Esophagus muscularis mucosa (tissue), 4 donors: ENCODE measurements at regions not wholly inside any gene's neighbourhood (a gene's known extent, or its start where the extent isn't known, plus 50 kb on each side); places are given as distances from the start of the nearest gene placed in this dataset.
A peak's percentile ranks its signal among the peaks of the same experiment; 100 is the strongest.

ENCODE experiments used
- DNase-seq: peaks from one replicate; pipeline ENCODE4 v3.0.0-alpha.2; 2017; ENCODE audit errors: extremely low spot score
- H3K27ac ChIP-seq, 4 donors: fragments of 200-600 bp; sonication (generic); replicated peaks in 1 of 4; 1 replicate in 3 of 4; 2 replicates in 1 of 4; pipeline ENCODE4 v1.5.1; 2016 to 2019; ENCODE audit warnings: mild to moderate bottlenecking in 1 of 4
- H3K27me3 ChIP-seq, 4 donors: fragments of 200-600 bp; sonication (generic); one replicate each; pipeline versions ENCODE4 v1.5.1 to v1.6.0; 2016 to 2019
- H3K36me3 ChIP-seq, 4 donors: fragments of 200-600 bp; sonication (generic); one replicate each; pipeline ENCODE4 v1.5.1; 2016 to 2019
- H3K4me1 ChIP-seq, 4 donors: fragments of 200-600 bp; sonication (generic); one replicate each; pipeline ENCODE4 v1.5.1; 2016 to 2019
- H3K4me3 ChIP-seq, 4 donors: fragments of 200-600 bp; sonication (generic); 1 replicate in 2 of 4; 2 replicates in 2 of 4; pipeline ENCODE4 v1.5.1; 2016 to 2019; ENCODE audit warnings: mild to moderate bottlenecking in 4 of 4, moderate library complexity in 1 of 4
- H3K9me3 ChIP-seq, 4 donors: fragments of 200-600 bp; sonication (generic); 1 replicate in 3 of 4; 2 replicates in 1 of 4; pipeline ENCODE4 v1.5.1; 2016 to 2019
- CTCF ChIP-seq, 3 experiments: fragments of 200-600 bp in 2 of 3; fragments of 450-650 bp in 1 of 3; sonication (generic) in 2 of 3; IDR thresholded peaks; one replicate each; pipeline ENCODE4 v1.5.1; 2017 to 2019; ENCODE audit warnings: antibody characterized with exemption in 3 of 3, mild to moderate bottlenecking in 2 of 3, moderate library complexity in 1 of 3
- EP300 ChIP-seq: sonication (generic); formaldehyde crosslinking; IDR thresholded peaks from one replicate; pipeline ENCODE4 v1.6.1; 2017; ENCODE audit warnings: antibody characterized with exemption
- POLR2A ChIP-seq: fragments of 450-650 bp; IDR thresholded peaks from one replicate; pipeline ENCODE4 v1.6.1; 2017; ENCODE audit warnings: antibody characterized with exemption, moderate library complexity, mild to moderate bottlenecking, low read depth
- POLR2AphosphoS5 ChIP-seq, 2 donors: sonication (generic); formaldehyde crosslinking; IDR thresholded peaks; one replicate each; pipeline ENCODE4 v1.6.1; 2017; ENCODE audit warnings: antibody characterized with exemption in 2 of 2
- WGBS: methylation state at CpG from one replicate; pipeline ENCODE4 v1.1.5; 2018; 5-methylcytosine and 5-hydroxymethylcytosine counted together
- intact Hi-C: fragments of 100-400 bp; cut with DNase I; formaldehyde crosslinking; loops from one replicate; pipeline ENCODE4 v1.15.1; 2023

GRCh38 chr1:212155219-212155618 lies 119.7 kb downstream of the DTL start:
- Histone ChIP-seq H3K27me3 (no peaks in the 10 kb centered on the region), H3K9me3 (no peaks in the 10 kb centered on the region), H3K4me1 (no peaks in the 10 kb centered on the region), H3K4me3 (no peak overlapping the region), H3K36me3 (no peaks in the 10 kb centered on the region), H3K27ac (no peak overlapping the region)
- intact Hi-C loops: no loop called here
- DNase-seq: no peak
- TF ChIP-seq CTCF (IDR thresholded peaks at IDR 0.05) (no peak), POLR2A (no peak), EP300 (no peak), POLR2AphosphoS5 (IDR thresholded peaks at IDR 0.05) (no peak)

GRCh38 chr1:212157252-212157651 lies 121.7 kb downstream of the DTL start:
- TF ChIP-seq EP300: no peak
- TF ChIP-seq POLR2A: no peak
- TF ChIP-seq CTCF (IDR thresholded peaks at IDR 0.05): no peak
- no peak for TF ChIP-seq POLR2AphosphoS5 (IDR thresholded peaks at IDR 0.05)
- no peak for DNase-seq
- intact Hi-C loops: no loop called here
- Histone ChIP-seq H3K4me3 (no peak overlapping the region), H3K27me3 (no peaks in the 10 kb centered on the region), H3K4me1 (peaks cover 11 to 16% (median 13%) of the 10 kb centered on the region in 4 donors), H3K27ac (no peak overlapping the region), H3K36me3 (no peaks in the 10 kb centered on the region), H3K9me3 (no peaks in the 10 kb centered on the region)
- WGBS: 84% methylated on average over 6 of the region's 6 CpGs

- H3K27me3 ChIP-seq: no peaks in the 10 kb centered on the region
- H3K4me3 ChIP-seq: no peak overlapping the region
- no peak for DNase-seq
- H3K4me1 ChIP-seq: peaks cover 21 to 28% (median 25%) of the 10 kb centered on the region in 4 donors
- no peaks in the 10 kb centered on the region for H3K9me3 ChIP-seq
- H3K36me3 ChIP-seq: no peaks in the 10 kb centered on the region
- intact Hi-C loops: no loop called here
- TF ChIP-seq POLR2A: no peak
- no peak for TF ChIP-seq EP300
- no peak for TF ChIP-seq POLR2AphosphoS5 (IDR thresholded peaks at IDR 0.05)
- no peak for TF ChIP-seq CTCF (IDR thresholded peaks at IDR 0.05)
- H3K27ac ChIP-seq: no peak overlapping the region
- WGBS: 99% methylated on average over 7 of the region's 7 CpGs
Measured at GRCh38 chr1:212158912-212159796, 123.6 kb downstream of the DTL start.

GRCh38 chr1:212161231-212161781 lies 123.9 kb upstream of the PPP2R5A start:
- Histone ChIP-seq H3K4me1 (peaks cover 27 to 31% (median 27%) of the 10 kb centered on the region in 4 donors), H3K4me3 (no peak overlapping the region), H3K27ac (peak overlapping the region in 2 of 4 donors; percentile 26 to 70), H3K27me3 (no peaks in the 10 kb centered on the region), H3K9me3 (no peaks in the 10 kb centered on the region), H3K36me3 (no peaks in the 10 kb centered on the region)
- no peak for TF ChIP-seq EP300
- TF ChIP-seq CTCF (IDR thresholded peaks at IDR 0.05): no peak
- no peak for TF ChIP-seq POLR2A
- TF ChIP-seq POLR2AphosphoS5 (IDR thresholded peaks at IDR 0.05): no peak
- intact Hi-C loops: loop anchor here (10.0 kb wide), 1 partner anchor 73 kb away; no protein-coding TSS in a partner anchor
- DNase-seq: no peak
- WGBS: 34% methylated on average over 2 of the region's 2 CpGs
